ENCODE measurements at regions not wholly inside any gene's neighbourhood (a gene's known extent, or its start where the extent isn't known, plus 50 kb on each side); places are given as distances from the start of the nearest gene placed in this dataset.

- H3K27ac ChIP-seq (ENCODE audit: low read depth, low read length), result no peak overlapping the region
- H3K4me1 ChIP-seq (ENCODE audit: control insufficient read depth in 1 of 2, insufficient read depth in 2 of 2, low read length in 2 of 2), result peaks cover 0 to 2% of the 10 kb centered on the region in 2 experiments
- H3K23ac ChIP-seq (ENCODE audit: low read length), result no peak overlapping the region
- no peaks in the 10 kb centered on the region for H3K79me1 ChIP-seq (ENCODE audit: low read length)
- H2BK12ac ChIP-seq (ENCODE audit: low read length), result no peak overlapping the region
- DNase-seq, result no peak
- H3K18ac ChIP-seq (ENCODE audit: low read length), result no peak overlapping the region
- H3K27me3 ChIP-seq (ENCODE audit: insufficient read depth, low read length), result no peaks in the 10 kb centered on the region
- H2BK5ac ChIP-seq (ENCODE audit: low read depth, low read length, poor library complexity), result no peak overlapping the region
- no peak overlapping the region for H3K4me2 ChIP-seq (ENCODE audit: low read length)
- no peak overlapping the region for H4K8ac ChIP-seq (ENCODE audit: low read depth, low read length)
- no peak overlapping the region for H3K9ac ChIP-seq (ENCODE audit: low read length)
- H2BK120ac ChIP-seq (ENCODE audit: insufficient read depth, low read length, poor library complexity), result no peak overlapping the region
- no peaks in the 10 kb centered on the region for H3K36me3 ChIP-seq (ENCODE audit: control insufficient read depth in 1 of 2, insufficient read depth in 2 of 2, low read length in 2 of 2)
- no peaks in the 10 kb centered on the region for H3K9me3 ChIP-seq (ENCODE audit: insufficient read depth, low read depth, low read length)
- no CpG with 5 or more reads among the region's 3 CpGs for WGBS (ENCODE audit: extremely low coverage, insufficient coverage, insufficient read length)
- H2AK5ac ChIP-seq (ENCODE audit: low read length), result no peak overlapping the region
- no peaks in the 10 kb centered on the region for H3K79me2 ChIP-seq (ENCODE audit: control insufficient read depth, insufficient read depth, low read length, poor library complexity)
- no peak overlapping the region for H4K91ac ChIP-seq (ENCODE audit: low read depth, low read length)
- no peak overlapping the region for H3K4ac ChIP-seq (ENCODE audit: low read depth, low read length)
- H2AFZ ChIP-seq (ENCODE audit: insufficient read depth, low read length, poor library complexity), result no peak overlapping the region
- H3K14ac ChIP-seq (ENCODE audit: low read length), result no peak overlapping the region
- no peak overlapping the region for H3K4me3 ChIP-seq (ENCODE audit: low read depth, low read length)
- H4K12ac ChIP-seq (ENCODE audit: low read depth, low read length), result no peak overlapping the region
These were observed 734.8 kb downstream of the TNS3 start for GRCh38 chr7:46847126-46847525.

- H4K8ac ChIP-seq (ENCODE audit: low read depth, low read length), result no peak overlapping the region
- H2AFZ ChIP-seq (ENCODE audit: insufficient read depth, low read length, poor library complexity), result no peak overlapping the region
- WGBS (ENCODE audit: extremely low coverage, insufficient coverage, insufficient read length), result no CpG with 5 or more reads among the region's 3 CpGs
- no peaks in the 10 kb centered on the region for H3K36me3 ChIP-seq (ENCODE audit: control insufficient read depth in 1 of 2, insufficient read depth in 2 of 2, low read length in 2 of 2)
- H2BK5ac ChIP-seq (ENCODE audit: low read depth, low read length, poor library complexity), result no peak overlapping the region
- no peak overlapping the region for H3K4me2 ChIP-seq (ENCODE audit: low read length)
- H3K4ac ChIP-seq (ENCODE audit: low read depth, low read length), result no peak overlapping the region
- H3K27ac ChIP-seq (ENCODE audit: low read depth, low read length), result no peak overlapping the region
- H4K91ac ChIP-seq (ENCODE audit: low read depth, low read length), result no peak overlapping the region
- peaks cover 0 to 2% of the 10 kb centered on the region in 2 experiments for H3K4me1 ChIP-seq (ENCODE audit: control insufficient read depth in 1 of 2, insufficient read depth in 2 of 2, low read length in 2 of 2)
- peak overlapping the region; percentile 16 for H2BK12ac ChIP-seq (ENCODE audit: low read length)
- H3K27me3 ChIP-seq (ENCODE audit: insufficient read depth, low read length), result no peaks in the 10 kb centered on the region
- no peaks in the 10 kb centered on the region for H3K79me1 ChIP-seq (ENCODE audit: low read length)
- no peak overlapping the region for H3K18ac ChIP-seq (ENCODE audit: low read length)
- no peak overlapping the region for H3K4me3 ChIP-seq (ENCODE audit: low read depth, low read length)
- DNase-seq, result no peak
- no peak overlapping the region for H3K14ac ChIP-seq (ENCODE audit: low read length)
- no peak overlapping the region for H4K12ac ChIP-seq (ENCODE audit: low read depth, low read length)
- H3K9ac ChIP-seq (ENCODE audit: low read length), result no peak overlapping the region
- no peaks in the 10 kb centered on the region for H3K79me2 ChIP-seq (ENCODE audit: control insufficient read depth, insufficient read depth, low read length, poor library complexity)
- H2AK5ac ChIP-seq (ENCODE audit: low read length), result no peak overlapping the region
- no peak overlapping the region for H2BK120ac ChIP-seq (ENCODE audit: insufficient read depth, low read length, poor library complexity)
- no peak overlapping the region for H3K23ac ChIP-seq (ENCODE audit: low read length)
- H3K9me3 ChIP-seq (ENCODE audit: insufficient read depth, low read depth, low read length), result no peaks in the 10 kb centered on the region
These were observed 737.4 kb downstream of the TNS3 start for GRCh38 chr7:46844486-46844885.

- no peaks in the 10 kb centered on the region for H3K79me2 ChIP-seq (ENCODE audit: control insufficient read depth, insufficient read depth, low read length, poor library complexity)
- H4K91ac ChIP-seq (ENCODE audit: low read depth, low read length), result no peak overlapping the region
- no peak overlapping the region for H2AFZ ChIP-seq (ENCODE audit: insufficient read depth, low read length, poor library complexity)
- no peak overlapping the region for H2AK5ac ChIP-seq (ENCODE audit: low read length)
- no peak overlapping the region for H3K27ac ChIP-seq (ENCODE audit: low read depth, low read length)
- WGBS (ENCODE audit: extremely low coverage, insufficient coverage, insufficient read length), result no CpG with 5 or more reads among the region's 3 CpGs
- no peak overlapping the region for H3K4ac ChIP-seq (ENCODE audit: low read depth, low read length)
- no peak overlapping the region for H4K12ac ChIP-seq (ENCODE audit: low read depth, low read length)
- H3K4me1 ChIP-seq (ENCODE audit: control insufficient read depth in 1 of 2, insufficient read depth in 2 of 2, low read length in 2 of 2), result peaks cover 0 to 2% of the 10 kb centered on the region in 2 experiments
- H3K79me1 ChIP-seq (ENCODE audit: low read length), result no peaks in the 10 kb centered on the region
- no peak overlapping the region for H3K9ac ChIP-seq (ENCODE audit: low read length)
- H3K27me3 ChIP-seq (ENCODE audit: insufficient read depth, low read length), result no peaks in the 10 kb centered on the region
- H2BK5ac ChIP-seq (ENCODE audit: low read depth, low read length, poor library complexity), result no peak overlapping the region
- no peak overlapping the region for H3K4me2 ChIP-seq (ENCODE audit: low read length)
- no peak overlapping the region for H3K14ac ChIP-seq (ENCODE audit: low read length)
- no peak overlapping the region for H3K23ac ChIP-seq (ENCODE audit: low read length)
- H3K4me3 ChIP-seq (ENCODE audit: low read depth, low read length), result no peak overlapping the region
- DNase-seq, result no peak
- H3K36me3 ChIP-seq (ENCODE audit: control insufficient read depth in 1 of 2, insufficient read depth in 2 of 2, low read length in 2 of 2), result no peaks in the 10 kb centered on the region
- no peaks in the 10 kb centered on the region for H3K9me3 ChIP-seq (ENCODE audit: insufficient read depth, low read depth, low read length)
- H4K8ac ChIP-seq (ENCODE audit: low read depth, low read length), result no peak overlapping the region
- H2BK12ac ChIP-seq (ENCODE audit: low read length), result no peak overlapping the region
- no peak overlapping the region for H3K18ac ChIP-seq (ENCODE audit: low read length)
- H2BK120ac ChIP-seq (ENCODE audit: insufficient read depth, low read length, poor library complexity), result no peak overlapping the region
These were observed 740.7 kb downstream of the TNS3 start for GRCh38 chr7:46841248-46841647.

GRCh38 chr7:46839651-46840050 is 742.3 kb downstream of the TNS3 start:
- H4K91ac ChIP-seq (ENCODE audit: low read depth, low read length), result no peak overlapping the region
- no peaks in the 10 kb centered on the region for H3K27me3 ChIP-seq (ENCODE audit: insufficient read depth, low read length)
- no peaks in the 10 kb centered on the region for H3K79me2 ChIP-seq (ENCODE audit: control insufficient read depth, insufficient read depth, low read length, poor library complexity)
- H2BK12ac ChIP-seq (ENCODE audit: low read length), result no peak overlapping the region
- H3K4ac ChIP-seq (ENCODE audit: low read depth, low read length), result no peak overlapping the region
- no peak overlapping the region for H3K23ac ChIP-seq (ENCODE audit: low read length)
- no CpG with 5 or more reads among the region's 3 CpGs for WGBS (ENCODE audit: extremely low coverage, insufficient coverage, insufficient read length)
- H3K79me1 ChIP-seq (ENCODE audit: low read length), result no peaks in the 10 kb centered on the region
- no peak for DNase-seq
- no peak overlapping the region for H3K4me2 ChIP-seq (ENCODE audit: low read length)
- no peak overlapping the region for H3K4me3 ChIP-seq (ENCODE audit: low read depth, low read length)
- H3K9me3 ChIP-seq (ENCODE audit: insufficient read depth, low read depth, low read length), result no peaks in the 10 kb centered on the region
- no peak overlapping the region for H3K18ac ChIP-seq (ENCODE audit: low read length)
- H3K9ac ChIP-seq (ENCODE audit: low read length), result no peak overlapping the region
- no peak overlapping the region for H4K12ac ChIP-seq (ENCODE audit: low read depth, low read length)
- H4K8ac ChIP-seq (ENCODE audit: low read depth, low read length), result no peak overlapping the region
- H3K4me1 ChIP-seq (ENCODE audit: control insufficient read depth in 1 of 2, insufficient read depth in 2 of 2, low read length in 2 of 2), result no peaks in the 10 kb centered on the region
- H3K36me3 ChIP-seq (ENCODE audit: control insufficient read depth in 1 of 2, insufficient read depth in 2 of 2, low read length in 2 of 2), result no peaks in the 10 kb centered on the region
- no peak overlapping the region for H2AFZ ChIP-seq (ENCODE audit: insufficient read depth, low read length, poor library complexity)
- H2BK120ac ChIP-seq (ENCODE audit: insufficient read depth, low read length, poor library complexity), result no peak overlapping the region
- no peak overlapping the region for H2AK5ac ChIP-seq (ENCODE audit: low read length)
- H2BK5ac ChIP-seq (ENCODE audit: low read depth, low read length, poor library complexity), result no peak overlapping the region
- H3K27ac ChIP-seq (ENCODE audit: low read depth, low read length), result no peak overlapping the region
- no peak overlapping the region for H3K14ac ChIP-seq (ENCODE audit: low read length)
